DMS 273 (cell line): ENCODE measurements at regions not wholly inside any gene's neighbourhood (a gene's known extent, or its start where the extent isn't known, plus 50 kb on each side); places are given as distances from the start of the nearest gene placed in this dataset.
"Not testable (repeated sequence)": the region's sequence is repeated elsewhere in the genome, so short reads cannot be mapped to it uniquely, and the experiment has no call there.

Source experiments
- DNase-seq: peaks from one replicate; lab custom pipeline; 2025; ENCODE audit not compliant: unreplicated experiment; lab: John Stamatoyannopoulos, UW

DNA sequence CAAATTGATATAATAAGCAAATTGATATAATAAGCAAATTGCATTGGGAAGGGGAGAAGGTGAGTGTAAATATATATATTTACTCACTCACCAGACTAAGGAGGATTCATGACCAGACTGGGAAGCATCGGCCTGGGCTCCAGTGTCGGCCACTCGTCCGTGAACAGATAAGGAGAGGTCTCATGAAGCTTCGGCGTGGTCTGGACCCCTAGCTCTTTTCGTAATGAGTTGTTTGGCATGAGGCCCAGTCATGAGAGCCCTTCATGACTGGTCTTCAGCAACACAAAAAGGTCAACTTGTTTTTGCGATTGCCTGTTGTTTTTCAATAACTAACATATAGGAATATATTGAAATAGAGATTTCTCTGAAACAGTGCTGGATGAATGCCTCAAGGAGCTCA is 222.9 kb upstream of the KCNK2 start:
- DNase-seq: no peak

DNA sequence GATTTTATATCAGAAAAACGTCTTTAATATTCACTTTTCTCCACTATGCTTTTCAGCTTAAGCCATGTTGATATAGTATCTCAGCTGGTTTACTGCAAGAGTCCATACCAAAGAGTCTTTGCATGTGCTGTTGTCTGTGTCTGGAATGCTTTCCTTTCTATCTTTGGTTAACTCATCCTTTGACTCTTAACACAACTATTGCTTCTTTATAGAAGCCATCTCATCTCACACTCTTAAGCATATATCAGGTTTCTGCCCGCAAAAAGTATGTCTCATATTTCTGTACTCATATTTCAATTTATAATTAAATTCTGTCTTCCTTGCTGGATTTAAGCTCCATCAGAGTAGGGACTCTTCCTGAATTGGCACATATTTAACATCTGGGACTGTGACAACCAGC is 220.9 kb upstream of the KCNK2 start:
- DNase-seq: no peak

- no peak for DNase-seq
Measured at GRCh38 chr1:214862421-214862820, 220.1 kb upstream of the KCNK2 start.

DNA sequence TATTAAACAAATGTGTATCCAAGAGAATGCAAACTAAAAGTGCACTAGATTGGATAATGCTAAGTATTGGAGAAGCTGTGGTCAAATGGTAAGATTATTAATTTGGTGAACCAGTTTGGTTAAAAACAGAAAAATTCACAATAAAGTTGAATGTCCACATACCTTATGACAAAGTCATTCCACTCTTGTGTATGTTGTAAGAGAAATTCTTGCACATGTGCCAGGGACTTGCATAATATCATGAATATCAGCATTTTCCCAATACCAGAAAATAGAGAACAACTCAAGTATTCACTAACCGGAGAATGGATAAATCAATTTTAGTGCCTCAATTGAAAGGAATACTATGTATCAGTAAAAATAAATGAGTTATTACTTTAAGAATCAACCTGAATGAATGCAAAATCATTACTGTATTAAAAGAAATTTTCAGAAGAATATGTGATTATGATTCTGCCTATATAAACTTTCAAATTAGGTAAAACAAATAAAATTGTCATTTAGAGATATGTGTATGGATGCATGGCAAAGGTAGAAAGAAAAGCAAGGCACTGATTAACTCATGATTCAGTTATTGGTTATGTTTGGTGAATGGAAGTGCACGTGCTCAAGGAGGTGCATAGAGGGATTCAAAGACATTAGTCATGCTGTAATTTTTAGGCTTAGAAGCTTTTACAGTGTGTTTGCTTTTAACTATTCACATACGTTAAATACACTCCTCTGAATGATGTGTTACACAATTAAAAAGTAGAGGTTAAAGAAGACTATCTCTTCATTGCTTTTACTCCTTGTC is 217.4 kb upstream of the KCNK2 start:
- DNase-seq: no peak

- DNase-seq: not testable (repeated sequence)
Measured at GRCh38 chr1:214870426-214870825, 212.1 kb upstream of the KCNK2 start.

GRCh38 chr1:214880956-214881355 is 201.6 kb upstream of the KCNK2 start:
- DNase-seq: peak; percentile 6

DNA sequence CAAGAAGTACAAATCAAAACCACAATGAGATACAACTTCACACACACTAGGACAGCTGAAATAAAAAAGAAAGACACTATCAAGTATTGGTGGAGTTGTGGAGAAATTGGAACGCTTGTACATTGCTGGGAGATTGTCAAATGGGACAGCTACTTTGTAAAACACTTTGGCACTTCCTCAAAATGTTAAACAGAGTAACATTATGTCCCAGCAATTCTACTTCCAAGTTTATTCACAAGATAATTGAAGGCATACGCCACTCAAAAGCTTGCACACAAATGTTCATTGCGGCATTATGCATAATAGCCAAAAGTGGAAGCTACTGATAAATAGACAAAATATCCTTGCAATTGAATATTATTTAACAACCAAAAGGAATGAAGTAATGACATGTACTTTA is 199.9 kb upstream of the KCNK2 start:
- no peak for DNase-seq

DNA sequence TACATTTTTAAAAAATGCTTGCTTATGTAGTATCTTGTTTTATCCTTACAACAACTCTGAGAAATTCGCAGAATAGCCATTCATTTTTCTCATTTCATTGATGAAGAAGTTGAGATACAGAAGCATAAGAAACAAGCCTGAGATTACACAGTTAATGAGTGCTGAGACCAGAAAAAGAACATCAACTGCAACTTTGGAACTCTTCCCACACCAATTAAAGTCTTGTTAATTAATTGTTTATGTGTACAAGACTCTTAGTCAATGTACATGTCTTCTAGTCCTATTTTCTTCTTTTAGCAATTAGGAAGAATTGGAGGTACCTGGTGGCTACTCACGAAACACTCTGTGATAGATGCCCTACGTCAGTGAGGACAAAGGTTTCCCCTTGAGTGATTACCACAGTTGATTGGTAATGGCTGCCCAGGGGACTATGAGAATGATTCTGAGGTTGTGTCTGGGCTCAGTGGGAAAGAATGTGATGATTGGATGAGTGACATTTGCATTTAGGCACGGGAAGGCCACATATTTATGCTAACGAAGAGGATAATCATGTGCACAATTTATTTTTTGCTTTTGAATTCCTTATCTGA is 187.4 kb upstream of the KCNK2 start:
- no peak for DNase-seq

DNA sequence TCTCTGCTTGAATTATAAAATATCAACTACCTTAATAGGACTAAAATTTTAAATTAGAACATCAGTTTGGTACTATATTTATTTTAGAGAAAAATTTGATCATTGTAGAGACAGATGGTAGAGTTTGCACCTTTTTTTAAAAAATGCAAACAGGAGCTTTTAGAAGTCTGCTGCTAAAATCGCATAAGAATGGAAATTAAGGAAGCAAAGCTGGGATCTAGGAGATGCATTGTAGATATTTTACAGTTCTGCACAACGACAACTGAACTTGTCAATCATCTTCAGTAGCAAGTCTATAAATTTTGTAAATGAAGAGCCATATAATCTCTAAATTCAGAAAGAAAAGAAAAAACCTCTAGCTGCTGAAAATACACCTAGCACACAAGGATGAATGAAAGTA is 185.6 kb upstream of the KCNK2 start:
- no peak for DNase-seq

DNA sequence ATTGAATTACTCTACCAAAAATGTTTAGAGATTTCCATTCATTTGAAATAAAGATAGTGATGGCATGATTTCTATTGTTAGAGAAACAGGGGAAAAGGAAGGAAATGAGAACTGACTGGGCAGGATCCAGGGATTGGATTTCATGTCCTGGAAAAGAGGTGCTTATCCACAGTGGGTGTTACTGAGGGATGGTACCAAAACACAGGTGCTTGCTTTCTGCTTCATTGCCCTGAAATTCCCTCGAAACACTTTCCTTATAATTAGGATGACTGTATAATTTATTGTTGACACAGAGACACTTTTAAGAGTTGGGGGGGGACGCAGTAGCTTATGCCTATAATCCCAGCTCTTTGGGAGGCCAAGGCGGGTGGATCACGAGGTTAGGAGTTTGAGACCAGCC is 185.0 kb upstream of the KCNK2 start:
- no peak for DNase-seq

GRCh38 chr1:214898161-214898560 is 184.4 kb upstream of the KCNK2 start:
- DNase-seq: no peak

- DNase-seq: no peak
Measured at GRCh38 chr1:214898718-214899117, 183.8 kb upstream of the KCNK2 start.

- DNase-seq: no peak
Measured at GRCh38 chr1:214899908-214900460, 182.6 kb upstream of the KCNK2 start.

- DNase-seq: no peak
Measured at GRCh38 chr1:214900590-214900989, 181.9 kb upstream of the KCNK2 start.

DNA sequence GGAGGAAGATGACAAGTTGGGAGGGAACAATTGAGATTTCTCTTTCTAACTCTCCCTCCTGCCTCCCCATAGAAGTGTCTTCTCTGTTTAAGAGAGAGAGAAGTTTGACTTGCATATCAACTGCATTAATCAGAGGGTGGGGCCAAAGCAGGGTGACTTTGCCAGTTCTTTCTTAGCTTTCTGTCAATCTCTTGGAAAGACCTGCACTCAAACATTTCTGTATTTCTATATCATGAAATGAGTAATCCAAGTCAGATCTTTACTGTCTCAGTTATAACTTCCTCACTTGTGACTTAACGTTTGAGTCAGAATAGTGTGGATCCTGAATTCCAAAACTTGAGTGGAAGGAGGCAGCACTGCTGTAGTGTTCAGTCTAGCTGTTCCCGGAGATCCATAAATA is 180.8 kb upstream of the KCNK2 start:
- no peak for DNase-seq

GRCh38 chr1:214902636-214903320 is 179.8 kb upstream of the KCNK2 start:
- DNase-seq: no peak

DNA sequence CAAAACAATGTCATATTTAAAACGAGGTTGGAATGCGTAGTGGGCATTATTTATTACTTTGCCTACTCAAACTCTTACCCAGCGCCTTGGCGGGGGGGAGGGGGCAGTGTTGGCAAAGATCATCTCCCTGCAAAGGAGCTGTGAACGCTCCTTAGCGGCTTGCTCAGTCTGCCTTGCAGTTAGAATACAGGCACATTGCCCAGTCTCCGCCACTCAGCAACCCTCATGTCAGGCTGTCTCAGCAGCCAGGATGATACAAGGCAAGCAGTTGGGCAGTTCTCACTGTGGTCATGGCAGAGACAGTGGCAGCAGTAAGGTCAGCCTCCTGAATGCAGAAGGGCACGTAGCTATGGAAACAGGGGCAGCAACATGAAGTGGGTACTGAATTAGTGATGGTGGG is 170.4 kb upstream of the KCNK2 start:
- DNase-seq: peak; percentile 11

DNA sequence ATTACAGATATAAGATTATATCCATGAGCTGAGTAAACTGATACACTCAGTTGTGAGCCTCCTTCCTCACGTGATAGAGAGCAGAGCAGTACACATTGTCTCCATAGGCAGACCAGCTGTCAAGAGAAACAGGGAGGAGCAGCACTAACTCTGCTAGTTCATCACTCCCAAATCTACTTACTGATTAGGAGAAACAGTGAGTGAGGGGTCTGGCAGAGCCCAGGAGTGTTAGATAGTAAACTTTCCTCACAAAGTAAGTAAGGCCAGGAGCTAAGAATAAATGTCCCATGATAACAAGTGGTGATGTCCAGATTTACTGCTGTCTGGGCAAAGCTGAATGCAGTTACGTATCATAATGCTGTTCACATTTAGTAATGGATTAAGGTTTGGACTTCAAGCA is 168.6 kb upstream of the KCNK2 start:
- DNase-seq: no peak

DNA sequence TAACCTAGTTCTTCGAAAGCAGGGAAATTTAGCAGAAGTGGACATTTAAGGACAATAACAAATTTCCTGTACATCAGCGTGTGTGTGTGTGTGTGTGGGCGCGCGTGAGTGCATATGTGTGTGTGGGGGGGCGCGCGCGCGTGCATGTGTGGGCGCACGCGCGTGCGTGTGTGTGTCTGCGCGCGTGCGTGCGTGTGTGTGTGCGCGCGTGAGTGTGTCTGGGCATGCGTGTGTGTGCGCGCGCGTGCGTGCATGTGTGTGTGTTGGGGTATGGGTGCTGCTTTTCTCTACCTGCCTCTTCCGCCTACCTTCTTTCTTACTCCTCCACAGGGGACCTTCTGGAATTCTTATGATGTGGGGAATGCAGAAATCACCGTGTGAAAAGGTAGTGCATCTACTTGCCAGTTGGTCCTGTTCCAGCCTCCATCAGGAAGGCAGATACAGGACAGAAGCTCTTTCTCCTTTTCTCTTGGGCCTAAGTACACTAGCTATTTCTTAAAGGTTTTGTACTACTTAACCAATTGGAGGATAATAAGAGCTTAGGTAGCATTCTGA is 165.4 kb upstream of the KCNK2 start:
- no peak for DNase-seq

GRCh38 chr1:214918745-214919144 is 163.8 kb upstream of the KCNK2 start:
- DNase-seq: no peak

DNA sequence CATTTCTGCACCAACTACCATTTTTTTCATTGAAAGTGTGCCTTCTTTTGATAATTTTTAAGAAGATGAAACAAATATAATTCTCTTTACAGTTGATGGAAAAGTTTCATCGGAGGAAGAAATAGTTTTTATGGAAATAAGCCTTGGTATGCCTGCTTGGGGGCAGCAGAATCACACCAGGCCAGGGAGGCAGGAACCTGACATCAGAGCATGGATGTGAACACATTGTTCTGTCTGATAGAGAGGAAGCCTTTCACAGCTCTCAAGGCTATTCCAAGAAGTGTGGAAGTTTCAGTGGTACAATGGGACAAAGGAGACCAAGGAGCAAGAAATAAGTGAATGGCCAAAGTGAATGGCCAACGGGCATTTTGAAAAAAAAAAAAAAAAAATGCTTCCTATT is 162.2 kb upstream of the KCNK2 start:
- no peak for DNase-seq
